T-cell (primary cell): ENCODE measurements at regions not wholly inside any gene's neighbourhood (a gene's known extent, or its start where the extent isn't known, plus 50 kb on each side); places are given as distances from the start of the nearest gene placed in this dataset.

Experiments
- ATAC-seq, 4 experiments: fragments of 200-7000 bp in 3 of 4; fragments of 150-1000 bp in 1 of 4; cut with Tn5 transposase; replicated peaks in 1 of 4; 1 replicate in 3 of 4; 2 replicates in 1 of 4; pipeline ENCODE4 v1.10.0; 2021; ENCODE audit warnings: moderate library complexity in 3 of 4, mild to moderate bottlenecking in 2 of 4, moderate number of reproducible peaks in 1 of 4
- CTCF ChIA-PET, 2 donors: fragments of 300-600 bp; sonication (Branson Sonifier 250); formaldehyde crosslinking; loops; one replicate each; lab custom pipeline; 2022; ENCODE audit warnings: antibody characterized with exemption in 2 of 2; lab: Charles Lee
- POLR2A ChIA-PET, 2 donors: fragments of 300-600 bp; sonication (Branson Sonifier 250); formaldehyde crosslinking; loops; one replicate each; lab custom pipeline; 2022; ENCODE audit warnings: antibody characterized with exemption in 2 of 2; lab: Charles Lee
- DNase-seq, 35 experiments: peaks; one replicate each; pipeline versions ENCODE4 v3.0.0 to v3.0.0-alpha.2; 2013 to 2023
- H3K27ac ChIP-seq: one replicate; pipeline ENCODE4 v1.5.1; 2013; ENCODE audit warnings: low read length
- H3K27me3 ChIP-seq, 2 experiments: replicated peaks in 1 of 2; 1 replicate in 1 of 2; 2 replicates in 1 of 2; pipeline versions ENCODE4 v1.6.1 to v1.7.0; 2013; ENCODE audit warnings: low read length in 1 of 2, mixed read lengths in 1 of 2; ENCODE audit not compliant: control insufficient read depth in 2 of 2, insufficient read depth in 2 of 2; ENCODE audit errors: extremely low read depth in 1 of 2
- H3K36me3 ChIP-seq, 2 donors: 1 replicate in 1 of 2; 2 replicates in 1 of 2; pipeline versions ENCODE4 v1.6.1 to v1.7.0; 2013; ENCODE audit warnings: low read length in 1 of 2; ENCODE audit not compliant: control insufficient read depth in 2 of 2, insufficient read depth in 1 of 2; ENCODE audit errors: extremely low read depth in 1 of 2
- H3K4me1 ChIP-seq, 2 experiments: 1 replicate in 1 of 2; 2 replicates in 1 of 2; pipeline versions ENCODE4 v1.6.1 to v1.7.0; 2013; ENCODE audit warnings: low read length in 2 of 2, mixed read lengths in 1 of 2; ENCODE audit not compliant: insufficient read depth in 2 of 2, control insufficient read depth in 1 of 2; ENCODE audit errors: extremely low read depth in 1 of 2
- H3K4me3 ChIP-seq, 2 donors: 1 replicate in 1 of 2; 2 replicates in 1 of 2; pipeline versions ENCODE4 v1.5.1 to v1.7.0; 2013; ENCODE audit warnings: mild to moderate bottlenecking in 2 of 2, low read length in 1 of 2, moderate library complexity in 1 of 2; ENCODE audit not compliant: control insufficient read depth in 1 of 2; ENCODE audit errors: extremely low read depth in 1 of 2
- H3K9me3 ChIP-seq: 2 replicates; pipeline ENCODE4 v1.7.0; 2013
- H3K27ac Mint-ChIP-seq, 2 donors: one replicate each; pipeline ENCODE4 v1.8.0; 2020 to 2021; ENCODE audit warnings: mild to moderate bottlenecking in 2 of 2, mixed read lengths in 2 of 2
- H3K27me3 Mint-ChIP-seq, 2 donors: one replicate each; pipeline ENCODE4 v1.8.0; 2021 to 2022; ENCODE audit warnings: mixed read lengths in 2 of 2
- H3K36me3 Mint-ChIP-seq: one replicate; pipeline ENCODE4 v1.8.0; 2021; ENCODE audit warnings: mixed read lengths
- H3K4me1 Mint-ChIP-seq, 3 donors: one replicate each; pipeline ENCODE4 v1.8.0; 2020 to 2022; ENCODE audit warnings: mixed read lengths in 3 of 3, mild to moderate bottlenecking in 1 of 3
- H3K4me3 Mint-ChIP-seq, 3 donors: one replicate each; pipeline ENCODE4 v1.8.0; 2020 to 2022; ENCODE audit warnings: mild to moderate bottlenecking in 3 of 3, mixed read lengths in 3 of 3, moderate library complexity in 3 of 3
- H3K9me3 Mint-ChIP-seq, 3 donors: one replicate each; pipeline ENCODE4 v1.8.0; 2020 to 2022; ENCODE audit warnings: mixed read lengths in 3 of 3
- WGBS: methylation state at CpG from one replicate; pipeline ENCODE4 v1.1.5; 2013; ENCODE audit warnings: missing lambda C conversion rate; ENCODE audit not compliant: insufficient coverage; 5-methylcytosine and 5-hydroxymethylcytosine counted together

DNA sequence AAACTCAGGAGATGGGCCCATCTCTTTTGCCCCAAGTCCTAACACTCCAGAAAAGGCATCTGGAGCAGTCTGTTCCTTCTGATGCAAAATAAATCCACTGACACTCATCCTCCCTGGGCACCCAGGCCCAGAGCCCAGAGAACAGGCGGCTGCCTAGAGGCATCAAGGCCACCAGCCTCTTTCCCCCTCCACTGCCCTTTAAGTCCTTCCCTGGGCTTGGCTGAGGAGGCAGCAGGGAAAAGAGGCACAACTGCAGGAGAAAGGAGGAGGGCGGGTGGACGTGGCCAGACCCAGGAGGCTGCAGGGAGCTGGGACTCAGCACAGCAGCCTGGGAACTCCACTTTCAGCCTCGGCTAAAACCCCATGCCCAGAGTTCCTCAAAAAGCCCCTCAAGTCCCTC, 99.7 kb upstream of the ID2 start:
- no peak overlapping the region for H3K4me3 Mint-ChIP-seq
- Histone ChIP-seq H3K27ac (no peak overlapping the region), H3K9me3 (no peaks in the 10 kb centered on the region), H3K4me1 (peaks cover 9 to 44% of the 10 kb centered on the region in 2 experiments), H3K4me3 (no peak overlapping the region), H3K36me3 (no peaks in the 10 kb centered on the region), H3K27me3 (peaks cover 0 to 45% of the 10 kb centered on the region in 2 experiments)
- H3K36me3 Mint-ChIP-seq = no peaks in the 10 kb centered on the region
- peak overlapping the region in 1 of 2 donors; percentile 25 for H3K27ac Mint-ChIP-seq
- H3K27me3 Mint-ChIP-seq = peaks cover 0 to 6% of the 10 kb centered on the region in 2 donors
- peaks cover 27 to 42% (median 28%) of the 10 kb centered on the region in 3 donors for H3K4me1 Mint-ChIP-seq
- no peaks in the 10 kb centered on the region for H3K9me3 Mint-ChIP-seq
- ChIA-PET CTCF (no interaction called here), POLR2A (no interaction called here)
- ATAC-seq (no peak), DNase-seq (no peak)
- 86% methylated on average over 4 of the region's 4 CpGs for WGBS

GRCh38 chr2:8582651-8583399, 99.0 kb upstream of the ID2 start:
- H3K9me3 ChIP-seq = no peaks in the 10 kb centered on the region
- no peaks in the 10 kb centered on the region for H3K9me3 Mint-ChIP-seq
- H3K27me3 ChIP-seq = peaks cover 0 to 46% of the 10 kb centered on the region in 2 experiments
- H3K36me3 ChIP-seq = no peaks in the 10 kb centered on the region
- H3K4me3 Mint-ChIP-seq = peak overlapping the region in 2 of 3 donors; percentile 31 to 54
- peaks cover 29 to 40% (median 30%) of the 10 kb centered on the region in 3 donors for H3K4me1 Mint-ChIP-seq
- H3K27me3 Mint-ChIP-seq = peaks cover 0 to 9% of the 10 kb centered on the region in 2 donors
- H3K27ac ChIP-seq = no peak overlapping the region
- H3K4me3 ChIP-seq = no peak overlapping the region
- H3K4me1 ChIP-seq = peaks cover 9 to 50% of the 10 kb centered on the region in 2 experiments
- ATAC-seq (no peak), DNase-seq (no peak)
- no peaks in the 10 kb centered on the region for H3K36me3 Mint-ChIP-seq
- POLR2A ChIA-PET = interaction anchor here (0.5 kb wide), 2 partner anchors 9 to 920 kb away, joined by 3 to 10 read pairs; no protein-coding TSS in a partner anchor
- whole genome bisulfite sequencing = 91% methylated on average over 13 of the region's 16 CpGs
- CTCF ChIA-PET = no interaction called here
- peak overlapping the region in 1 of 2 donors; percentile 16 for H3K27ac Mint-ChIP-seq

DNA sequence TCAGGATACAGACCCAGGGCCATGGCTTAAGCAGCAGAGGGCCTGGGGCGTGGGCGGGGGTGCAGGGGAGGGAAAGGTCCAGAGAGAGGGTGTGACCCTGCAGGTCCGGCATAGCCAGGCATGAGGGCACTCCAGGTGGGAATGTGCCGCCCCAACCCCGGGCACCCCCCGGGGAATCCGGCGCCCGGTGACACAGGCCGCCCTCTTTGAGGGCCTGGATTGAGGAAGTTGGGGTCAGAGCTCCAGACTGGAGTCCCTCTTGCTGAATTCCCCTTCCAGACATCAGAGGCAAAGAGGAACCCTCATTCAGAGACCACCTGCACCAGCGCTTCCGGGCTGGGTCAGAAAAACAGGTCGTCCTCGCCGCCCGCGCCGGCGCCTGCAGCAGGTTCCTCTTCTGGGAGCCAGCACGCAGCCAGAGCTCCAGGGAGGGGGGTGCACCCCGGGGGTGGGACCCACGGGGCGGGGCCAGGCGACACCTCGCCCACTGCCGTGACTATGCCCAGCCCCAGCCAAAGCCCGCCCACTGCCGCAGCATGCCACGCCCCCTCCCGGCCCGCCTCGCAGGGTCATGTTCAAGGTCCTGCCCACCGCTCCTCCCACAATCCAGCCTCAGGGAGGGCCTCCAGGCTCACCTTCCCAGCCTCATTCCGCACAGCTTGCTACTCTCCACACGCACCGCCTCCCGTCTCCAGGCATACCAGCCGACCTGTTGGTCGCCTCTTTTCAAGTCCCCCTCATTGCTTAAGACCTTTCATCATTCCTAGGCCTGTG, 98.3 kb upstream of the ID2 start:
- Histone ChIP-seq H3K27ac (no peak overlapping the region), H3K4me3 (peak overlapping the region in 1 of 2 donors; percentile 7), H3K36me3 (no peaks in the 10 kb centered on the region), H3K27me3 (peaks cover 0 to 46% of the 10 kb centered on the region in 2 experiments), H3K9me3 (no peaks in the 10 kb centered on the region), H3K4me1 (peaks cover 9 to 58% of the 10 kb centered on the region in 2 experiments)
- Mint-ChIP-seq H3K36me3 (no peaks in the 10 kb centered on the region), H3K27me3 (peaks cover 0 to 9% of the 10 kb centered on the region in 2 donors), H3K9me3 (no peaks in the 10 kb centered on the region), H3K4me1 (peaks cover 36 to 47% (median 38%) of the 10 kb centered on the region in 3 donors), H3K4me3 (peak overlapping the region in 2 of 3 donors; percentile 45 to 79), H3K27ac (no peak overlapping the region)
- ATAC-seq = peak; percentile 75 to 91 (median 80)
- peak; percentile 38 to 76 (median 59) for DNase-seq
- CTCF ChIA-PET = no interaction called here
- WGBS = 44% methylated on average over 34 of the region's 39 CpGs
- POLR2A ChIA-PET = interaction anchor here (0.5 kb wide), 2 partner anchors 8 to 919 kb away, joined by 3 to 10 read pairs; no protein-coding TSS in a partner anchor

- H3K36me3 ChIP-seq = no peaks in the 10 kb centered on the region
- DNase-seq (peak in 1 of 35 experiments; percentile 5), ATAC-seq (no peak)
- ChIA-PET POLR2A (no interaction called here), CTCF (interaction anchor here in 1 of 2 donors (0.7 kb wide), 1 partner anchor 265 kb away, joined by 3 read pairs; no protein-coding TSS in a partner anchor)
- Mint-ChIP-seq H3K4me1 (peaks cover 40 to 49% (median 42%) of the 10 kb centered on the region in 3 donors), H3K27me3 (peaks cover 0 to 9% of the 10 kb centered on the region in 2 donors), H3K4me3 (peak overlapping the region in 2 of 3 donors; percentile 45 to 79), H3K36me3 (no peaks in the 10 kb centered on the region), H3K9me3 (no peaks in the 10 kb centered on the region), H3K27ac (no peak overlapping the region)
- H3K4me1 ChIP-seq = peaks cover 9 to 64% of the 10 kb centered on the region in 2 experiments
- WGBS = 94% methylated on average over 22 of the region's 29 CpGs
- H3K4me3 ChIP-seq = no peak overlapping the region
- no peak overlapping the region for H3K27ac ChIP-seq
- no peaks in the 10 kb centered on the region for H3K9me3 ChIP-seq
- peaks cover 0 to 49% of the 10 kb centered on the region in 2 experiments for H3K27me3 ChIP-seq
These were observed 97.4 kb upstream of the ID2 start for GRCh38 chr2:8584174-8585066.

DNA sequence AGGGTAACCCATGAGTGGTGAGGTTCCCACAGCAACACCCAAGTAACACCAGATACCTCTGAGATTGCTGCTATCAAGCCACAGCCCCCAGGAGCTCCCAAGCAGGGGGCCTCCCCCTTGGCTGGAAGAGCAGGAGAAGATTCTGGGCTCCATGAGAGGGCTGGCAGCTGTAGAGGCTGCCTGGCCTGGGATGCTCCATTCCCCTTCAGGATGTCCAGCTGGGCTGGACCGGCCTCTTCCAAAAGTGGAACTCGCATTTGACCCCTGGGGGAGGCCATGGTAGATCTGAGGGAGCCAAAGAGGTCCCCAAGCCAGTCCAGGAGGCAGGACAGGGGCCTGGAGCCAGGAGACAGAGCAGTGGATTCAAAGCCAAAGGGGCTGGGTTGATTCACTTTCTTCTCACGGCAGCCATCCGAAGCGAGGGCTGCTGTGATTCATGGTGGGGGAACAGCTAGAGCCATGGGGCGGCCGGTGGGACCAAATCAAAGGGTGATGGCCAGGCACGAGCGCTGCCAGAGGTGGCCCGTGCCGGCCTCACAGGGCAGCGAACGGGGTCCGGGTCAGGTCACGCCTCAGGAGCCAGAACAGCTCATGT, 95.3 kb upstream of the ID2 start:
- H3K4me3 Mint-ChIP-seq = no peak overlapping the region
- H3K27ac Mint-ChIP-seq = no peak overlapping the region
- ChIA-PET POLR2A (no interaction called here), CTCF (no interaction called here)
- H3K36me3 ChIP-seq = no peaks in the 10 kb centered on the region
- no peak overlapping the region for H3K4me3 ChIP-seq
- H3K9me3 ChIP-seq = no peaks in the 10 kb centered on the region
- no peak overlapping the region for H3K27ac ChIP-seq
- H3K36me3 Mint-ChIP-seq = no peaks in the 10 kb centered on the region
- H3K9me3 Mint-ChIP-seq = no peaks in the 10 kb centered on the region
- H3K27me3 ChIP-seq = peaks cover 0 to 46% of the 10 kb centered on the region in 2 experiments
- DNase-seq (no peak), ATAC-seq (no peak)
- H3K27me3 Mint-ChIP-seq = peaks cover 0 to 9% of the 10 kb centered on the region in 2 donors
- WGBS = over 99% methylated on average over 14 of the region's 15 CpGs
- H3K4me1 Mint-ChIP-seq = peaks cover 34 to 39% (median 35%) of the 10 kb centered on the region in 3 donors
- H3K4me1 ChIP-seq = peaks cover 8 to 51% of the 10 kb centered on the region in 2 experiments
